ENCODE measurements at regions not wholly inside any gene's neighbourhood (a gene's known extent, or its start where the extent isn't known, plus 50 kb on each side); places are given as distances from the start of the nearest gene placed in this dataset.

DNA sequence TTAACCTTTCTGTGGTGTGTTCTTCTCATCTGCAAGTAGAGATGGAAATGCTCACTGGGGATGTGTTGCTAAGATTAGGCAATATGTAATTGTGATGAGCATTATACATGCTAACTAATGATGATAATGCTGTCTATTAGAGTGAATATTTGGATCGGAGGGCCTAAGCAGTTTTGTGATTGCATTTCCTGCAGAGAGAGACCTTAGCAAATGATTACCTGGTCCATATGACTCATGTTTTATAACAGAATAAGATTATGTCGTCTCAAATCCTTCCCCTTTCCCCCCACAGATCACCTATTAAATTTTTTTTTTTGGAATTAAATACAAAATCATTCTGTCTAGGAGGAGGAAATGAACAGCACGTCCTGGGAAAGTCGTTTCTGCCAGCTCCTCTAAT, 82.7 kb downstream of the IZUMO3 start:
- ChIA-PET CTCF (no interaction called here), POLR2A (no interaction called here)
- intact Hi-C loops (cut with micrococcal nuclease) = no loop called here
- TF ChIP-seq, protein P1, sequence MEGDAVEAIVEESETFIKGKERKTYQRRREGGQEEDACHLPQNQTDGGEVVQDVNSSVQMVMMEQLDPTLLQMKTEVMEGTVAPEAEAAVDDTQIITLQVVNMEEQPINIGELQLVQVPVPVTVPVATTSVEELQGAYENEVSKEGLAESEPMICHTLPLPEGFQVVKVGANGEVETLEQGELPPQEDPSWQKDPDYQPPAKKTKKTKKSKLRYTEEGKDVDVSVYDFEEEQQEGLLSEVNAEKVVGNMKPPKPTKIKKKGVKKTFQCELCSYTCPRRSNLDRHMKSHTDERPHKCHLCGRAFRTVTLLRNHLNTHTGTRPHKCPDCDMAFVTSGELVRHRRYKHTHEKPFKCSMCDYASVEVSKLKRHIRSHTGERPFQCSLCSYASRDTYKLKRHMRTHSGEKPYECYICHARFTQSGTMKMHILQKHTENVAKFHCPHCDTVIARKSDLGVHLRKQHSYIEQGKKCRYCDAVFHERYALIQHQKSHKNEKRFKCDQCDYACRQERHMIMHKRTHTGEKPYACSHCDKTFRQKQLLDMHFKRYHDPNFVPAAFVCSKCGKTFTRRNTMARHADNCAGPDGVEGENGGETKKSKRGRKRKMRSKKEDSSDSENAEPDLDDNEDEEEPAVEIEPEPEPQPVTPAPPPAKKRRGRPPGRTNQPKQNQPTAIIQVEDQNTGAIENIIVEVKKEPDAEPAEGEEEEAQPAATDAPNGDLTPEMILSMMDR (IDR thresholded peaks at IDR 0.05) = no peak
- ATAC-seq (ENCODE audit: low read depth) (no peak), DNase-seq (no peak)
- H3K4me1 Mint-ChIP-seq = no peaks in the 10 kb centered on the region
- no peaks in the 10 kb centered on the region for H3K27me3 Mint-ChIP-seq
- no peak overlapping the region for H3K27ac Mint-ChIP-seq
- no peaks in the 10 kb centered on the region for H3K36me3 Mint-ChIP-seq (ENCODE audit: low read depth)
- H3K4me3 Mint-ChIP-seq = no peak overlapping the region
- peaks cover 5% of the 10 kb centered on the region for H3K9me3 Mint-ChIP-seq

DNA sequence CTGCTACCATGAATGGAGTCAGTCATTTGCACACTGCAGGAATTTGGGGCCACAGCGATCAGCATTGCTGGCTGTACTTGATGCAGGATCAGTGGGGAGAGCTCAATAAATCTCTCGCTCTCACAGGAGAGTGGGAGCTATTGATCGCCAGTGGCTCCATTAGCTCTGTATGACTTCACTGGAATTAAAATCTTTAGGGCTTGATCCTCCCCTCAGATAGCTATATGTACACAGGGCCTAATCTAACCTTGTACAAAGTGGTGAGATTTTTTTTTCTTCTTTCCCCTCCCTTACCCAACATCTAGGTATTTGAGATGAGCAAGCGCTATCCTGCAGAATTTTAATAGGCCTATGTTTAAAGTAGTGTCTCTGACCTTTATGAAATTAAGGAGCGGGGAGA, 84.9 kb downstream of the IZUMO3 start:
- POLR2A ChIA-PET = no interaction called here
- intact Hi-C loops (cut with micrococcal nuclease) = no loop called here
- no peaks in the 10 kb centered on the region for H3K27me3 Mint-ChIP-seq
- no peaks in the 10 kb centered on the region for H3K36me3 Mint-ChIP-seq (ENCODE audit: low read depth)
- H3K9me3 Mint-ChIP-seq = peaks cover 8% of the 10 kb centered on the region
- no peaks in the 10 kb centered on the region for H3K4me1 Mint-ChIP-seq
- TF ChIP-seq, protein P1 (IDR thresholded peaks at IDR 0.05) = no peak
- H3K4me3 Mint-ChIP-seq = no peak overlapping the region
- ATAC-seq (ENCODE audit: low read depth) = no peak
- H3K27ac Mint-ChIP-seq = no peak overlapping the region
- no peak for DNase-seq
- CTCF ChIA-PET = no interaction called here

DNA sequence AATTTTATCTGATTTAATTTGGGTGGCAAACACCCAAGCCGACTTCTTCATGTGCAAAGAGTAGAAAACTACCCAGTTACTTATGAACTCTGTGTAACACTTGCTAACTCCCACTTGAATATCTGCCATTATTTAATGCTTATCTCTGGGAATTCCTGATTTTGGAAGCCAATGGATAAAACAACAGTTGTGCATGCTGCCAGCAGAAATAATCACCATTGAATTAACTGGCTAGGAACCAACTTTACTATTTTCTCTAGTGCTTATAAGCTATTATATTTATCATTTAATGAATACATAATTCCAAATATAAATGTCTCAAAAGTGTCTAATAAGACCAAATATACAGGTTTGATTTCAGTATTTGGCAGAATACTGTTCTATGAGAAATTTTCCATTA, 85.7 kb downstream of the IZUMO3 start:
- Mint-ChIP-seq H3K27me3 (no peaks in the 10 kb centered on the region), H3K4me1 (no peaks in the 10 kb centered on the region), H3K36me3 (ENCODE audit: low read depth) (no peaks in the 10 kb centered on the region), H3K4me3 (no peak overlapping the region), H3K9me3 (peaks cover 8% of the 10 kb centered on the region), H3K27ac (no peak overlapping the region)
- intact Hi-C loops (cut with micrococcal nuclease) = no loop called here
- POLR2A ChIA-PET = no interaction called here
- ATAC-seq (ENCODE audit: low read depth) (no peak), DNase-seq (no peak)
- TF ChIP-seq, protein P1 (IDR thresholded peaks at IDR 0.05) = no peak
- CTCF ChIA-PET = no interaction called here

DNA sequence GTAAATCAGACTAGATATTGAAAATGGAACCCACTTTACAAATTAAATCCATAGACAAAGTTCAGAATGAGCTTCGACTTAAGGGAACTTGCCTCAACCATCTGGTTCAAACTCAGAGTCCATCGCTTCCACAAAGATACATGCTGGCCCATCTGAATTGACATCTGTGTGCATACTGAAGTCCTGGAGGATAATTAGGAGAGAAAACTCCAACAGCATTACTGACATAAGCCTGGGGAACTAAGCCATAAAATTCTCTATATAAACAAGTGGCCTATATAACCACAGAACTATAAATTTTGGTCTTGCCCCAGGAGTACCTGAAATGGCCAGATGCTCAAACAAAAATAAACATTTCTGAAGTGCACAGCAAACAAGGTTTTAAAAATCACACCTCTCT, 94.4 kb downstream of the IZUMO3 start:
- no peak for ATAC-seq (ENCODE audit: low read depth)
- H3K4me1 Mint-ChIP-seq = no peaks in the 10 kb centered on the region
- CTCF ChIA-PET = no interaction called here
- no peak overlapping the region for H3K27ac Mint-ChIP-seq
- peaks cover 7% of the 10 kb centered on the region for H3K9me3 Mint-ChIP-seq
- POLR2A ChIA-PET = no interaction called here
- no peaks in the 10 kb centered on the region for H3K27me3 Mint-ChIP-seq
- no peak for DNase-seq
- intact Hi-C loops (cut with micrococcal nuclease) = no loop called here
- TF ChIP-seq, protein P1 (IDR thresholded peaks at IDR 0.05) = no peak
- H3K36me3 Mint-ChIP-seq (ENCODE audit: low read depth) = no peaks in the 10 kb centered on the region
- H3K4me3 Mint-ChIP-seq = no peak overlapping the region

DNA sequence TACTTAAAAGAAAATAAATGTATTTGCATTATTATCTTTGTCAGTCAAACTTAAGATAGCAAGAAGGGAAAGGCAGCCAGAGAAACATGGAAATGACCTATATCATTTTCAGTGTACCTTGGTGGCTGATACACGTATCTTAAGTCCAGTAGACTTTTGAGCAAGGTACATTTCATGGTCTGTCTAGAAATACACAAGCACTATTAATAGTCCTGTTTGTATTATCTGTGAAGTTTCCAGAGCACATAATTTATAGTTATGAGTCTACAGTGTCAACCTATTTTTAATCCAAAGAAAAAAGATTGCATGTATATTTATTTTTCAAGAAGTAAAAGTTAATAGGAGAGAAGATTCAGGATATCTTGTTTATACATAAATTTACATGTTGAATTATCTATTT, 95.7 kb downstream of the IZUMO3 start:
- no peaks in the 10 kb centered on the region for H3K4me1 Mint-ChIP-seq

More for the DNA sequence above, 95.7 kb downstream of the IZUMO3 start:
- TF ChIP-seq, protein P1 (IDR thresholded peaks at IDR 0.05) = no peak
- no peak overlapping the region for H3K27ac Mint-ChIP-seq
- DNase-seq (no peak), ATAC-seq (ENCODE audit: low read depth) (no peak)
- H3K9me3 Mint-ChIP-seq = peaks cover 7% of the 10 kb centered on the region
- ChIA-PET POLR2A (no interaction called here), CTCF (no interaction called here)
- H3K4me3 Mint-ChIP-seq = no peak overlapping the region
- intact Hi-C loops (cut with micrococcal nuclease) = no loop called here
- H3K27me3 Mint-ChIP-seq = no peaks in the 10 kb centered on the region
- H3K36me3 Mint-ChIP-seq (ENCODE audit: low read depth) = no peaks in the 10 kb centered on the region
